Left ventricle myocardium inferior (tissue), 1 donor: ENCODE measurements at regions not wholly inside any gene's neighbourhood (a gene's known extent, or its start where the extent isn't known, plus 50 kb on each side); places are given as distances from the start of the nearest gene placed in this dataset.

Experiments used
- DNase-seq: peaks from one replicate; pipeline ENCODE4 v3.0.0-alpha.2; 2020
- H3K27ac ChIP-seq: fragments of 200-600 bp; replicated peaks from 2 replicates; pipeline ENCODE4 v1.8.0; 2021
- H3K27me3 ChIP-seq: fragments of 200-600 bp; 2 replicates; pipeline ENCODE4 v1.8.0; 2021; ENCODE audit warnings: low read depth
- H3K36me3 ChIP-seq: fragments of 200-600 bp; 2 replicates; pipeline ENCODE4 v1.8.0; 2021
- H3K4me1 ChIP-seq: fragments of 200-600 bp; 2 replicates; pipeline ENCODE4 v1.8.0; 2021
- H3K4me3 ChIP-seq: fragments of 200-600 bp; 2 replicates; pipeline ENCODE4 v1.8.0; 2021; ENCODE audit warnings: mild to moderate bottlenecking, moderate library complexity
- H3K9me3 ChIP-seq: fragments of 200-600 bp; replicated peaks from 2 replicates; pipeline ENCODE4 v1.8.0; 2021
- intact Hi-C: fragments of 100-400 bp; cut with micrococcal nuclease; formaldehyde crosslinking; loops from one replicate; pipeline ENCODE4 v1.11.0; 2022
- TF ChIP-seq, protein P1 (sequence below): fragments of 200-600 bp; IDR thresholded peaks from 2 replicates; pipeline ENCODE4 v1.8.0; 2021; ENCODE audit warnings: antibody characterized with exemption, mild to moderate bottlenecking, borderline replicate concordance
- donor health status: DM: no; HTN: yes; CAD: no; lungs with severe emphysema.

DNA sequence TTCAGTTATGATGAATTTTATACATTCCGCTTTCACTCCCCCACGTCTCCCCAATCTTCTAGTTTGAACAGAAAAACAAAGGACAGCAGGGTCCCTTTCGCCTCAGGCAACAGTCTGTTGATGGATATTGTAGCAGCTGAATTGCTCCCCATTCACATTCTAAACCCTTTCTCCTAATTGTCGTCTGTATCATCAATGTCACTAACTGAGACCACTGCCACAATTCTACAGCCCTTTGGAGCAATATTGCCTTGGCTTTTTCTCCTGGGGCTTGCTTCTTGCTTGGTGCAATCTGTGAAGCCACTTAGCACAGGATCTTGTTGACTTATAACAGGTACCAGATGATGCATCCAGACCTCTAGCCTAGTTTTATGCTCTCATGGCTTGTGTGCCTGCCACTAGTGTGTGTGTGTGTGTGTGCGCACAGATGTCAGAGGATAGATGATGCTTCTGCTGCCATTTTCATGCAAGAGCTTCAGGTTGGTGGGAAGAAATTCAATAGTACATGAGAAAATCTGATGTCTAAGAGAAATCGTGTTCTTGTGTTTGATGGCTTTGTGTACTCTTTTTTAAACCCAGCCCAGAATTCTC lies 195.2 kb upstream of the ISL1 start:
- Histone ChIP-seq H3K27me3 (no peaks in the 10 kb centered on the region), H3K4me3 (no peak overlapping the region), H3K27ac (no peak overlapping the region), H3K9me3 (no peaks in the 10 kb centered on the region), H3K36me3 (no peaks in the 10 kb centered on the region), H3K4me1 (no peaks in the 10 kb centered on the region)
- intact Hi-C loops = no loop called here
- TF ChIP-seq, protein P1, sequence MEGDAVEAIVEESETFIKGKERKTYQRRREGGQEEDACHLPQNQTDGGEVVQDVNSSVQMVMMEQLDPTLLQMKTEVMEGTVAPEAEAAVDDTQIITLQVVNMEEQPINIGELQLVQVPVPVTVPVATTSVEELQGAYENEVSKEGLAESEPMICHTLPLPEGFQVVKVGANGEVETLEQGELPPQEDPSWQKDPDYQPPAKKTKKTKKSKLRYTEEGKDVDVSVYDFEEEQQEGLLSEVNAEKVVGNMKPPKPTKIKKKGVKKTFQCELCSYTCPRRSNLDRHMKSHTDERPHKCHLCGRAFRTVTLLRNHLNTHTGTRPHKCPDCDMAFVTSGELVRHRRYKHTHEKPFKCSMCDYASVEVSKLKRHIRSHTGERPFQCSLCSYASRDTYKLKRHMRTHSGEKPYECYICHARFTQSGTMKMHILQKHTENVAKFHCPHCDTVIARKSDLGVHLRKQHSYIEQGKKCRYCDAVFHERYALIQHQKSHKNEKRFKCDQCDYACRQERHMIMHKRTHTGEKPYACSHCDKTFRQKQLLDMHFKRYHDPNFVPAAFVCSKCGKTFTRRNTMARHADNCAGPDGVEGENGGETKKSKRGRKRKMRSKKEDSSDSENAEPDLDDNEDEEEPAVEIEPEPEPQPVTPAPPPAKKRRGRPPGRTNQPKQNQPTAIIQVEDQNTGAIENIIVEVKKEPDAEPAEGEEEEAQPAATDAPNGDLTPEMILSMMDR = no peak
- DNase-seq = no peak

DNA sequence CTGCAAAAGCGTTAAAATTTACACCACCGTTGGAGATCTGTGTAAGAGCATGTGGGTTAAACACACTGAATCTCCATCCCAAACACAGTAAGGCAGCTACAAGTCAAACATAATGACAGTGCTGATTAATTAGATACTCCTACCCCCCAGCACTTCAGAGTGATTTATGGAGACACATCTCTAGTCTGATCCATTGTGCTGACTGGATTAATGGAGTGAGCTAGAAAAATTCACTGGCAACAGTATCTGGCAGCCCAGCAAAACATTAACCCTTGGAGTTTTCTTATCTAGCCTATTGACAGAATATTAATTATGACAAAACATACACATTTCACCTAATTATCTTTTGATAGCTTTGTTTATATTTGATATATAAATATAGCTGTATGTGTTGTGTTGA lies 188.6 kb upstream of the ISL1 start:
- Histone ChIP-seq H3K27ac (no peak overlapping the region), H3K36me3 (no peaks in the 10 kb centered on the region), H3K4me3 (no peak overlapping the region), H3K4me1 (no peaks in the 10 kb centered on the region), H3K9me3 (no peaks in the 10 kb centered on the region), H3K27me3 (no peaks in the 10 kb centered on the region)
- intact Hi-C loops = no loop called here
- no peak for DNase-seq
- TF ChIP-seq, protein P1 = no peak

- H3K4me3 ChIP-seq = no peak overlapping the region
- no peaks in the 10 kb centered on the region for H3K36me3 ChIP-seq
- no peaks in the 10 kb centered on the region for H3K4me1 ChIP-seq
- TF ChIP-seq, protein P1 = no peak
- intact Hi-C loops = no loop called here
- H3K27ac ChIP-seq = no peak overlapping the region
- no peaks in the 10 kb centered on the region for H3K9me3 ChIP-seq
- no peaks in the 10 kb centered on the region for H3K27me3 ChIP-seq
- no peak for DNase-seq
These were observed 182.2 kb upstream of the ISL1 start for GRCh38 chr5:51201024-51201423.

GRCh38 chr5:51201708-51202107 lies 181.5 kb upstream of the ISL1 start:
- no peak for DNase-seq
- no peaks in the 10 kb centered on the region for H3K9me3 ChIP-seq
- intact Hi-C loops = no loop called here
- H3K36me3 ChIP-seq = no peaks in the 10 kb centered on the region
- H3K4me3 ChIP-seq = no peak overlapping the region
- no peak overlapping the region for H3K27ac ChIP-seq
- H3K27me3 ChIP-seq = no peaks in the 10 kb centered on the region
- H3K4me1 ChIP-seq = no peaks in the 10 kb centered on the region
- TF ChIP-seq, protein P1 = no peak

DNA sequence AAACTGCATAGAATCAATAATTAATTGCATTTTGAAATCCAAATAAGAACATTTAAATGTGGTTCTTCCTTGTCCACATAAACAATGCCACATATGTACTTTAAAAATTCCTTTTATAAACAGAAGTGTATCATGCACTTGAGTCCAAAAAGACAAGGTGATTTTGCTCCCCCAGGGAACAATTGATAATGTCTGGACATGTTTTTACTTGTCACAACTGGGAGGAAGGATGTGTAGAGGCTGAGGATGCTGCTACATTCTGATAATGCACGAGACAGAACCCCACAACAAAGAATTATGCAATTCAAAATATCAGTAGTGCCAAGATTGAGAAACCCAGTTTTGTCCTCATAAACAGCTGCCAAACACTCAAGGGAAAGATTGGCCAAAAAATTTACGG lies 181.1 kb upstream of the ISL1 start:
- no peak overlapping the region for H3K4me3 ChIP-seq
- no peak for DNase-seq
- intact Hi-C loops = no loop called here
- H3K9me3 ChIP-seq = no peaks in the 10 kb centered on the region
- H3K36me3 ChIP-seq = no peaks in the 10 kb centered on the region
- no peak overlapping the region for H3K27ac ChIP-seq
- TF ChIP-seq, protein P1 = no peak
- H3K4me1 ChIP-seq = no peaks in the 10 kb centered on the region
- H3K27me3 ChIP-seq = no peaks in the 10 kb centered on the region

DNA sequence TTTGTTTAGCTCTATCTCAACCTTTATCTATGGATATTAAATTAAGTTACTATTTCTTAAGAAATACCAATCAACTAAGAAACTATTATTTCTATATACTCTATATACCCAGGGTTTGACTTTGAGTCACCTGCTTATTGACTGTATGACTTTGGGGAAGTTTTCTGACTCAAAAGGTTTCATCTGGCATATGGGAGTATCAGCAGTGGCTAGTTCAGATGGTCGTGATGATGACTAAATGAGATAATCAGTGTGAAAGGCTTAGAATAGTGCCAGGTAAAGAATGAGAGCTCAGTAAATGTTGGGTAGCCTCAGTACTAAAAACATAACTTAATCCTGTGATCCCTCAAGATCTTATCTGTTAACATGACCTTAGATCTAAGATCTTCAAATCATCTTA lies 179.7 kb upstream of the ISL1 start:
- TF ChIP-seq, protein P1 = no peak
- H3K36me3 ChIP-seq = no peaks in the 10 kb centered on the region

More for the DNA sequence above, 179.7 kb upstream of the ISL1 start:
- intact Hi-C loops = no loop called here
- no peaks in the 10 kb centered on the region for H3K27me3 ChIP-seq
- no peak overlapping the region for H3K4me3 ChIP-seq
- H3K4me1 ChIP-seq = no peaks in the 10 kb centered on the region
- DNase-seq = no peak
- no peak overlapping the region for H3K27ac ChIP-seq
- H3K9me3 ChIP-seq = no peaks in the 10 kb centered on the region
